ENCODE measurements at regions not wholly inside any gene's neighbourhood (a gene's known extent, or its start where the extent isn't known, plus 50 kb on each side); places are given as distances from the start of the nearest gene placed in this dataset.

DNA sequence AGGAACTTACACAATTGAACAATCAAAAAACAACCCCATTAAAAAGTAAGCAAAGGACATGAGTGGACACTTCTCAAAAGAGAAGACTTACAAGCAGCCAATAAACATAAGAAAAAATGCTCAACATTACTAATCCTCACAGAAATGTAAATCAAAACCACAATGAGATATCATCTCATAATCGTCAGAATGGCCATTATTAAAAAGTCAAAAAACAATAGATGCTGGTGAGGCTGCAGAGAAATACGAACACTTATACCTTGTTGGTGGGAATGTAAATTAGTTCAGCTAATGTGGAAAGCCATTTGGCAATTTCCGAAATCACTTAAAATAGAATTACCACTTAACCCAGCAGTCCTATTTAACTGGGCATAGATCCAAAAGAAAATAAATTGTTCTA is 301.9 kb upstream of the KCNJ16 start:
- peak; percentile 60 for DNase-seq

DNA sequence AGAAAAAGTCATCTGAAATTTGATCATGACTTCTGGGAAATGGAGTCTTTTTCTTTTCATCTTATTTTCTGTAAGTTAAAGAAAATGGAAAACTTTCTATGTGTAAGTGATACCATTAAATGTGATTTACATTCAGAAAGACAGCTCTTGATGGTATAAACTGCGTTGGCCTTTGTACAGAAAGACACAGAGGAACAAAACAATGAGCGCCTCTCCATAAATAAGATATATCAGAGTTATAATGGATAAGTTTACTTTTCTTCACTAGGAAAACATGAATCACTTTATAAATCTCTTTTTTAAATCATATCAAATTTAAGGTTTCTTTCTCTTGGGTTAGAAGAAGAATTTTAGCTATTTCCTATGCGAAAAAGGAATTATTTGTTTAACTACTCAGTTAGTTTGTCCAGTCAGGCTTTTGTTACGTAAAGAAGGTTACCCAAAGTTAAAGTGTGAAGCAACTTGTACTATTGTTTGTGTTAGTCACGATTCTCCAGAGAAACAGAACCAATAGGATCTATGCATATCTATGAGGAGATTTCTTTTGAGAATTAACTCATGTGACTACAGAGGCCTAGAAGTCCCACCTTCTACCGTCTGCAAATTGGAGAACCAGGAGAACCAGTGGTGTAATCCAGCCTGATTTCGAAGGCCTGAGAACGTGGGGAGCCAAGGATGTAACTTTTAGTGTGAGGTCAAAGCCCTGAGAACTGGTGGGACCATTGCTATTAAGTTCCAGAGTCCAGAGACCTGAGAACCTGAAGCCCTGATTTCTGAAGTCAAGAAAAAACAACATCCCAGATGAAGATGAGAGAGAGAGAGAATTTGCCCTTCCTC is 295.4 kb upstream of the KCNJ16 start:
- no peak for DNase-seq

DNA sequence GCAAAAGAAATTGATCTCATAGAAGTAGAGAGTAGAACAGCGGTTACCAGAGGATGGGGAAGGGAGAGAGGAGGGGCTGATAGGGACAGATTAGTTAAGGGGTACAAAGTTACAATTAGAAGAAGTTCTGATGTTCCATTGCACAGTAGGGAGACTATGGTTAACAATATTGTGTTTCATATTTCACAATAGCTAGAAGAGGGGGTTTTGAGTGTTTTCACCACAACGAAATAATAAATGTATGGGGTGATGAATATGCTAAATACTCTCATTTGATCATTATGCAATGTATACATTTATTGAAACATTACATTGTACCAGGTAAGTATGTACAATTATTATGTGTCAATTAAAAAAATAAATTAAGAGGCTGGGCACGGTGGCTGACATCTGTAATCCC is 291.2 kb upstream of the KCNJ16 start:
- no peak for DNase-seq

DNA sequence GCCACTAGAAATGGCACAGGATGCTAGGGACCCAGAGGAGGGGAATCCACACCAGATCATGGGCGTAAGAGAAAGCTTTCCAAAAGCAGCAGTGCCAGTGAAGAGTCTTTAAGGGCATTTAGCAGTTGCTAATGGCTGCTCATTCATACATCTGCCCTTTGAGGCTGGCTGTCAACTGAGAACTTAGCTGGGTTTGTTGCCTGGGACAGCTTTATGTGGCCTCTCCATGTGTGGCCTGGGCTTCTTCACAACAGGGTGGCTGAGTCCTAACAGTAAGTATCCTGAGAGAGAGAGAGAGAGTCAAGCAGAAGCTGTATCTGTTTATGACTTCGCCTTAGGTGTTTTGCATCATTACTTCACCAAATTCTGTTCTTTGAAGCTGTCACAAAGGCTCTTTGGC is 286.1 kb upstream of the KCNJ16 start:
- no peak for DNase-seq

DNA sequence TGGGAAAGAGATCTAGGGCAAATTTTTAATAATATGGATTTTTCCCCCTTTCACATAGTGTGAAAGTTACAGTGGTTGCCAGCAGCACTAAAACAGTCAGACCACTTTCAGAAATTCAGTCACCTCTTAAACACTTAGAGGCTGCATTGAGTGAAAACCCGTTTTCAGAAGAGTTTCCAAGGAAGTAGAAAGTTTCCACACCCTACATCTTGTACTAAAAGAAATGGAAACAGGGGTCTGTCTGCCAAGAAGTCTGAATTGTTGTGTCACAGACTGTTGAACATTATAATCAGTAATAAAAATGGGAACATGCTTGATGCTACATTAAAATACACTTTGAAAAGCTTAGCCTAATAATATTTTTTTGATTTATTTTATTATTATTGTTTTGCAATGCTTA is 278.9 kb upstream of the KCNJ16 start:
- DNase-seq, result no peak

DNA sequence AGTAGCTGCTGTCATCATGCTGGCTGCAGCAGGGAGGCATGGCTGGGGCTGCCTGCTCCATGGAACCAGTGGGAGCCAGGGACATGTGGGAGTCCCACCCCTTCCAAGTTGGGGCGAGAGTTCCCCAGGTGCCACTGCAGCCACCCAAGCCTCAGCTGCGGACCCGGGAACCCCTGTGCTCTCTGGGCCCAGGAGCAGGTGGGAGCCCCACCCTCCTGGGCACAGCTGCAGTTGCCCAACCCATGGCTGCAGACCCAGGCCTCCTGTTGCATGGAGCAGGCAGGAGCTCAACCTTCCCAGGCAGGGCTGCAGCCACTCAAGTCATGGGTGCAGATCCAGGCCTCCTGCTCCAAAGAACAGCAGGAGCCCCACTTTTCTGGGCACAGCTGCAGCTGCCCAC is 274.2 kb upstream of the KCNJ16 start:
- no peak for DNase-seq

DNA sequence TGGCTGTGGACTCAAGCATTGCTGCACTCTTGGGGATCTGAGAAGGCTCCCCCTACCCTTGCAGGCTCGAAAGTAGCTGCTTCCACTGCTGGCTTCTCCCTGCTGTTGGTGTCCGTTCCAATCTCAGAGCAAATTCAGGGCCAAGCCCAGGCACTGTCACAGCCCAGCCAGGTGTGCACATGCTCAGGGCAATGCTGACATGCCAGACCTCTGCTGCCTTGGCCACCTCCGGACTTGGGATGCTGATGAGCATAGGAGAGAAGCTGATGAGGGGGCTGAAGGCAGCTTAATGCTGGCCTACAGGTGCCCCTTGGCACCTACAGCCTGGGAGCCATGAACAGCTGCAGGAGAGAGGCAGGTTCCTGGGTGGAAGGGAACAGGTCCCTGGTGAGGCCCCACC is 273.7 kb upstream of the KCNJ16 start:
- no peak for DNase-seq

DNA sequence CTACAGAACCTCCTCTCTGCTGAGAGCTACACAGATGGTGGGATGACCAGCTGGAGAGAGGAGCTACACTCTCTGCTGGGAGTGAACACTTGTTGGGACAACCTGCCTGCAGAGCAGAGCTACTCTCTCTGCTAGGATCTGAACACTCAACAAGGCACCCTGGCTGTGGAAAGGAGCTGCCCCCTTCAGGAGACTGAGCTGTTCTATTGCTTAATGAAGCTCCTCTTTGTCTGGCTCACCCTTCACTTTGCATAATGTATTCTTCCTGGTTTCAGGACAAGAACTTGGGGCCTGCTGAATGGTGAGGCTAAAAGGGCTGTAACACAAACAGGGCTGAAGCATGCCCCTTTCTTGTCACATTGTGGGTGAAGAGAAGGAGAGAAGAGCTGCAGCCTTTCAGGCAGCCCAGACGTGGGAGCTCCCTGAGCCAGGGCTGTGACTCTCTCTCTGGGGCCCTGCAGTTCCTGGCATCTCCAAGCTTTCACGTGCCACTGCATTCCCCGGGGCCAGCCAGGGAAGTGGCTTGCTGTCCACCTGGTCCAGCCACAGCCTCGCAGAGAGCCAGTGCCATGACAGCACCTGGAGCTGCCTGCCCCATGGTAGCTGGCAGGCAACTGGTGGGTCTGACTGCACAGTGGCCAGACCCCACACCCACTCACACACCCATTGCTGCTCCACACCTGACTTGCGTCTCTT is 272.8 kb upstream of the KCNJ16 start:
- DNase-seq, result no peak

DNA sequence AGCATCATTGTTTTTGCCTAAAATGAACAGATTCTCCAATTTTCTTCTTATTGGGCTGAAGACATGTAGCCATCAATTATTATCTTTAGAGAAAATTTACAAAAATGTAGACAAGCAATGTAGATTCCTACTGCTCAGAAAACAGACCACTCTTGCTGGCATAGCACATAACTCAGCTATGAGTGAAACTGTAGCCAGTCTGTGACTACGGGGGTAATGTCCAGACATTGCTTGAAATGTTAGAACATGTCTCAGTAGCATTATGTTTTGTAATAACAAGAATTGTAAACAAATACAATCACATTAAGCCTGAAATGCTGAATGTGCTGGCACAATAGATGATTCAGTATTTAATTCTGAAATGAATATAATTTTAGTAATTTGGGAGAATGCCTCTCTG is 265.7 kb upstream of the KCNJ16 start:
- DNase-seq, result no peak

DNA sequence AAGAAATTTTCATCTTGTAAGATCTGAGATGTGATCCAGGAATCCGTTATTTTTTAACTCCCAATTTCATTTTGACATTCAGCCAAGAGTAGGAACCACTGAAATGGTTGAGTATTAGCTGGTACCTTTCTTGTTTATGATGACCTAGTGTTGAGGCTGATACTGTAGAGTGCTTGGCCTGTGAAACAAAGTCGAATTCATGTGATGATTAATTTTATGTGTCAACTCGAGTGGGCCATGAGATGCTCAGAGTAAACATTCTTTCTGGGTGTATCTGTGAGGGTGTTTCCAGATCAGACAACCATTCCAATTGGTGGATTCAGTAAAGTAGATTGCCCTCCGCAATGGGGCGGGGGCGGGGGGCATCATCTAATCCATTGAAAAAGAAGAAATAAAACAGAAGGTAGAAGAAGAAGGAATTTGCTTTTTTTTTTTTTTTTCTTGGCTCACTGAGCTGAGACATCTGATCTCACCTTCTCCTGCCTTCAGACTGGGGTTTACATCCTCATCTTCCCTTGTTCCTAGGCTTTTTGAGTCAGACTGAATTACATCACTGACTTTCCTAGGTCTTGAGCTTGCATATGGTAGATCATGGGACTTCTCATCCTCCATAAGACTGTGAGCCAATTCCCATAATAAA is 264.6 kb upstream of the KCNJ16 start:
- peak; percentile 93 for DNase-seq

DNA sequence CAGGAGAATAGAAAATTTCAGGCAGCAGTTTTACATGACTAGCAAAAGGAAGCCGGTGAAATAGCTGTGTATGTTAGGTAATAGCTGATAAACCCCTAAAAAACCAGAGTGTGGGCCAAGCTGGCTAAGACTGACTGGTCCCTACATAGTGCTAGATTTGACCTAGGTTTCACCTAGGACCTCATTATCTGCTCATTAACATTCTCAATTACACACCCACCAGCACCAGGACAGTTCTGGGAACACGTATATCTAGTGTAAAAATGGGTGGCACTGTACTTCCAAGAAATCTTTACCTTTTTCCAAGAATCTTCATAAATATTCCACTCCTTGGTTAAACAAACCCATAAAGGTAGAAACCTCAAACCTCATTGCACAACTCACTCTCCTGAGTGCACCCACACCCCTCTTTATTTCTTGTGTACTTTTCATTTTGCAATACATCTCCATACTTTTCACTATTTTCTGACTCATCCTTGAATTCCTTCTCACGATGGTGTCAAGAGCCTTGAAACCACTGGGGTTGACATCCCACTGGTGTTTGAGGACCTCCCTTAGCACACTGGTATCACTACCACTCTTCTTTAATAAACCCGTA is 262.7 kb upstream of the KCNJ16 start:
- no peak for DNase-seq

DNA sequence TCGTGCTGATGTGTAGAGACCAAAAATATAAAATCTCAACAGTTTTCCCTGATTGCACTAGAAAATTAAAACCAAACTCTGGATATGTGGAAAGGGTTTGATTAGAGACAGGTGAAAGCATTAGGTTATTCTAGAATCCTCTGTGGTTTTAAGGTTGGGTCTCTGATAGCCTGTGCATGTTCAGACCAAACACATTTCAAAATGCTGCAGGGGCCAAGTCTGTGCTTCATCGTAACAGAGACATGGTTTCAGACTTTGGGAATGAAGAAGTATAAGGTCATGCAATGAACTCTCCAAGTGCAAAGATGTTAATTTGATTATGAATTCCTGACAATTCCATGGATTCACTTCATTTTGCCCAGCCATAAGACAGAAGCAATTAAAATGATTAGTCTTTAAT is 261.0 kb upstream of the KCNJ16 start:
- no peak for DNase-seq

DNA sequence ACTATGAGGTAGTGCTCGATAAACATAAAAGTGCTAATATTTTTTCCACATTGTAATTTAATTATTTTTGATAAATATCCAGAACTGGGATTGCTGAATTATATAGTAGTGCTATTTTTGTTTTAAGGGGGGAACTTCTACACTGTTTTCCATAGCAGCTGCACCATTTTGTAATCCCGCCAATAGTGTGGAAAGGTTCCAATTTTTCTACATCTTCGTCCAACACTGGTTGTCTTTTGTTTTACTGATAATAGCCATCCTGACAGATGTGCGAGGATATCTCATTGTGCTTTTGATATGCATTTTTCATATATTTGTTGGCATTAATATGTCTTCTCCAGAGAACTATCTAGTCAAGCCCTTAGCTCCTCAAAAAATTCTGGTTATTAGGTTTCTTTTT is 259.6 kb upstream of the KCNJ16 start:
- no peak for DNase-seq

DNA sequence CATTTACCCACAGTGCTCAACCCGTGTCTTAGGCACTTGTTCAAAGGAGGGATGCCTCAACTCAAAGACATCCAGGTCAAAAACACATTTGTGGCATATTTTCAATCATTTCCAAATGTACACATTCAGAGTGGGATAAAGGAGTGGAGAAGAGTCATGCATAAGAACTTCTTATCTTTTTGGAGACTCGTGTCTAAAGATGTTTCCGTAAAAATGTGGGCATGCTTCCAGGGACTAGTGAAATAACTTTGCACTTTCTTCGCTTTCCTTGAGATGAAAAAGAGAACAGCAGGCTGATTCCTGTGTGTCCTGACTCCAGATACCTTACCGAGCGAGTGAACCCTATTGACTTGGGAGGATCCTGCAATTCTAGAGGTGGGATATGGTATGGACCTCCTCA is 256.6 kb upstream of the KCNJ16 start:
- DNase-seq, result no peak

DNA sequence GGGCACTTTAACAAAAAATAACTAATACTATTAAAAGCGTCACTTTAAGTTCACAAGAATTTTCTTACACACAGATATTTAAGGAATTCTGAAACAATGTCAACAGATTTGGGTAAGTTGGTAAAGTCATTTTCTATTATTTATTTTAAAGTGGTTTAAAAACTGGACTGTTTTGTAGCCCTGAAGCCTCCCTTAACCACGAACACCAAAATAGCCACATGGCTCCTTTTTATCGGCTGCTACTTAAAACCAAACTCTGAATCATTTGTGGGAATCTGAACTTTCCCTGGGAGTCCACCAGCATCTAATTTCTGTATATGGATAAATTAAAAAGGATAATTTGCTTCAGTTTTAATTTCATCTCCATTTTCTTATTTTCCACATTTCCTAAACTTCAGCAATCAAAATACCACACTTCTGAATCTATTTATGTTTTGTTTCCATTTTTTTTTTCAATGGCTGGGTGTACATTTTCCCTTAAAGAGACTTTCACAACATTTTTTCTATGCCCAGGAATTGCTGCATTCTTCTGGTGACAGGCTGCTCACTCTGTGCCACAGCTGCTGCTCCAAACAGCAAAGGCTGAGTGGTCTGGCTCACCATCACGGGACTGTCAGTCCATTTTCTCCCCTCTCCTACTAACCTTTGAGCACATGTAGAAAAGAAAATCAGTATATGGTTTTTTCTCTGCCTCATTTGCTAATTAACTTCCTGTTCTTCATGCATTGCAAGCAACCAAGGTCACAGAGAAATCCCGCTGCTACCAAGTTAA is 255.5 kb upstream of the KCNJ16 start:
- no peak for DNase-seq

DNA sequence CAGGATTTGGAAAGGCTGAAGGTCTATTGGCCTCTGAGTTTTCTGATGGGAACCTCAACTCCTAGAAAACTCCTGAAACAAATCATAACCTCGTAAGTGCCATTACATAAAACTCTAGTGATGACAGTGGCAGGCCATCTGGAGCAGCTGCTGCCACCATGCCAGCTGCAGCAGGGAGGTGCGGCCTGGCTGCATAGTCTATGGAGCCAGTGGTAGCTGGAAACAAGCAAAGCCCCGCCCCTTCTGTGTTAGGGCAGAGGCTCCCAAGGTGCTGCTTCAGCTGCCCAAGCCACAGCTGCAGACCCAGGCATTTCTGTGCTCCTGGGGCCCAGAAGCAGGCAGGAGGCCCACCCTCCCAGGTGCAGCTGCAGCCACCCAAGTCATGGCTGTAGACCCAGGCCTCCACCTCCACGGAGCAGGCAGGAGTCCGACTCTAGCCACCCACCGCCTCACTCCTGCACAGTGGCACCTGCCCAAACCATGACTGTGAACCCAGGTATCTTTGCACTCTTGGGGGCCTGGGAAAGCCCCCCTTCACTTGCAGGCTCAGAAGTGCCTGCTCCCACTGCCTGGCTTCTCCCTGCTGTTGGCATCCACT is 254.1 kb upstream of the KCNJ16 start:
- peak; percentile 66 for DNase-seq

DNA sequence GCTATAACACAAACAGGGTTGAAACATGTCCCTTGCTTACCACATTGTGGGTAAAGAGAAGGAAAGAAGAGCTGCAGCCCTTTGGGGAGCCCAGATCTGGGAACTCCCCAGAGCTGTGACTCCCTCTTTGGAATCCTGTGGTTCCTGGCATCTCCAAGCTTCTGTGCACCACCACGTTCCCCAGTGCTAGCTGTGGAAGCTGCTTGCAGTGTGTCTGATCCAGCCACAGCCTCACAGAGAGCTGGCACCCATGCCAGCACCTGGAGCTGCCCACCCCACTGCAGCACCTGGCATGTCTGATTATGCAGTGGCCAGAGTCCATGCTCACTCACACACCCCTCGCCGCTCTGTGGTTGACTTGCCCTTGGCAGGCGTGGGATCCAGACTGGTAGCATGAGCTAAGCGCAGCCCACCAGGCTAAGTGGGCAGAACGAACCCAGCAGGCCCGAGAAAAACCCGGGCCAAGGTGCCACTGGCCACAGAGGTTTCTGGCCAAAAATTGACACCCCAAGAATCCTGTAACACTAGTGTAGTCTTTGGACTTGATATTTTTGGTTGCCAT is 252.6 kb upstream of the KCNJ16 start:
- DNase-seq, result no peak

DNA sequence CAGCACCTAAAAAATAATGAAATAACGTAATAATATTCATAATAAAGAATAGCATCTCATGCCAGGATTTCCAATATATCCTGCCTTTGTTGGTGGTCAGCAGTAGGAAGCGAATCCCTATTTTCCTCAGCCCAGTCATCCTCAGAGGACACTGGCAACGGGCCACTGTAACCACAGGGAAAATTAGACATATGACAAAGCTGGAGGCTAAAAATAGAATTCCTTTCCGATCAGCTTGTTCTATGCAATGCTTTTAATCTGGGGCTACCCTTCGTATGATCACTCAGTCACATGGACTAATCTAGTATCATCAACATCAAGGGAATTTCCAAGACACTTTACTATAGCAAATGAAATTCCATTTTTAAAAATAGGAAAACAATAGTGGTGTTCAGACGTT is 246.9 kb upstream of the KCNJ16 start:
- no peak for DNase-seq

DNA sequence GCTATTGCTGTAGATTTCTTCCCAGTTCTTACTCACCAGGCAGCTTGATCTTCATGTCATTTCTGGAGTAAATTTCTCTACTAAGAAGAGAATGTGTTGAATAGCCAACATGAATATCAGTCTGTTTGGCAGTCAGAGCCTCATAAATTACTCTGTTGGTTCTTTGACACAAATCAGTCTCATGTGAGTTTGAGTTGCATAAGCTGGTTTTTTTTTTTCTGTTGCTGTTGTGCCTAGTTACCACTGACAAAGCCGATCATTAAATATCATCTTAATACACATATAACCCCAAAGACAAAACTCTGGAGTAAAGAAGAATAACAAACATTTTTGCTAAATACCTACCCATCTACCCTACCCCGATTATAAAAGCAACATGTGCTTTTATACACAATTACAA is 240.5 kb upstream of the KCNJ16 start:
- DNase-seq, result no peak

DNA sequence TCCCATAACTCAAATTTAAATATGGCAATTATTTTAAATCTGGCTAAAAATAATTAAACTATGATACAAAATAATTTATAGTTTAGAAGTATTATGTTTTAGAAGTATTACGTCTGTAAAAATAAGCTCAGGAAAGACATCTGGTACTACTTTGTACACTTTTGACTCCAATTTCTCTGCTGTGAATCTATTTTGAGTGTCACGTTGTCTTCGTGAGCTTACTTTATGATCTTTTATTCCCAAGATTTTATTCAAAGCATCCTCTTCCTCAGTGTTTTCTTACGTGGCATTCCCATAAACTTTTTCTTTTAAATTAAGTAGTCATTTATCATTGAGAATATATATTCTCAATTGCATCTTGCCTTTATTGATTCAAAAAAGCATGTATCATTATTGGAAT is 223.3 kb upstream of the KCNJ16 start:
- DNase-seq, result no peak

DNA sequence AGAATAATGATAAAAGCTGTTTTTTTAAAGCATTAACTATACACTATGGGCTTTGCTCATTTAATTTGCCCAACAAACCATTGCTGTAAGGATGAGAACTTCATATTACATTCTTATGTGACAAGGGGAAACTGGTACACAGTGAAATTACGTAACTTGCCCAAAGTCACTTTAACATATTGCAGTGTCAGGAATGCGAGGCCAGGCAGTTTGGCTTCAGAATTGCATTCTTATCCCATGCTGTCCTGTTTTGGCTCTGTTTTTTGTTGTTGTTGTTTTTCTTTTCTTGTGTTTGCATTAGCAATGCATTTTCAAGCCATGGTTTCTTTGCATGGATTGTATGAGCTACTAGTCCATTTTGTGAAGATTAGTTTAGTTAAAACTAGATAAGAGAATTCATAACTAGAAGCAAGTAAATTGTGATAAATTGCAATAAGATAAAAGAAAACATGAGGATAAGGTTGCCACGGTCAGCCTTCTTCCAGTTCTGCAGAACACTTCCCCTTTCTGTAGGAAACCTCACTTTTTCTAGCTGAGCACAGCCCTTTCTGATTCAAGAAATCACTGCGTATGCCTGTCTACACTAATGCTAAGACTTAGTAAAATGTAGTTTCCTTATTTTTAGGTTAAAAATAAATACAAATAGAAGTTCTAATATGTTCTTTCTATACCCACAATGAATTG is 221.3 kb upstream of the KCNJ16 start:
- no peak for DNase-seq
